Retinal pigment epithelial cell (primary cell): ENCODE measurements at regions not wholly inside any gene's neighbourhood (a gene's known extent, or its start where the extent isn't known, plus 50 kb on each side); places are given as distances from the start of the nearest gene placed in this dataset.
A peak's percentile ranks its signal among the peaks of the same experiment; 100 is the strongest.

Experiments
- DNase-seq: peaks from one replicate; pipeline ENCODE4 v3.0.0-alpha.2; 2010; ENCODE audit warnings: low read depth
- H3K4me3 ChIP-seq: 2 replicates; pipeline ENCODE4 v1.5.1; 2011; ENCODE audit warnings: mild to moderate bottlenecking, low read length, control low read depth, moderate library complexity
- CTCF ChIP-seq: conservative IDR thresholded peaks from 2 replicates; pipeline ENCODE4 v1.5.1; 2011; ENCODE audit warnings: low read depth, low read length, control low read depth, inconsistent platforms

DNA sequence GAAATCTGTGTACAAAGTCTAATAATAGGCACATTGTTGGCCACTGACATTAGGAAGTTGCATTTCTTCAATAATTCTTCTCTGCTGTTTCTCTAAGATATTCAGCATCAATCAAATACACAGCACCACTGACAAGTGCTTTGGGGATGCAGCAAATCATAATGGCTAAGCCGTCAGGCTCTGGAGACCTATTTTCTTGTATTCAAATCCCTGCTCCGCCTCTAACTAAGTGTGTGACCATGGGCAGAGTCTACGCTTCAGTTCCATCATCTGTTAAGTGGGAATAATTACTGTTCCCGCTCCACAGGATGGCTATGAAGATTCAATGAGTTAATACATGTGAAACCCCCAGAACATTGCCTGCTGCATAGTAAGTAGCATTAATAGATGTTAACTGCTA, 176.9 kb downstream of the ADGRL4 start:
- no peak overlapping the region for H3K4me3 ChIP-seq
- no peak for DNase-seq
- TF ChIP-seq CTCF = no peak

- DNase-seq = no peak
- H3K4me3 ChIP-seq = no peak overlapping the region
- TF ChIP-seq CTCF = no peak
Measured at GRCh38 chr1:78830321-78830720, 176.2 kb downstream of the ADGRL4 start.

GRCh38 chr1:78831731-78832360, 174.7 kb downstream of the ADGRL4 start:
- H3K4me3 ChIP-seq = no peak overlapping the region
- peak; percentile 79 for DNase-seq
- TF ChIP-seq CTCF = no peak

- no peak for TF ChIP-seq CTCF
- DNase-seq = peak; percentile 84
- no peak overlapping the region for H3K4me3 ChIP-seq
Measured at GRCh38 chr1:78833491-78833890, 173.0 kb downstream of the ADGRL4 start.

DNA sequence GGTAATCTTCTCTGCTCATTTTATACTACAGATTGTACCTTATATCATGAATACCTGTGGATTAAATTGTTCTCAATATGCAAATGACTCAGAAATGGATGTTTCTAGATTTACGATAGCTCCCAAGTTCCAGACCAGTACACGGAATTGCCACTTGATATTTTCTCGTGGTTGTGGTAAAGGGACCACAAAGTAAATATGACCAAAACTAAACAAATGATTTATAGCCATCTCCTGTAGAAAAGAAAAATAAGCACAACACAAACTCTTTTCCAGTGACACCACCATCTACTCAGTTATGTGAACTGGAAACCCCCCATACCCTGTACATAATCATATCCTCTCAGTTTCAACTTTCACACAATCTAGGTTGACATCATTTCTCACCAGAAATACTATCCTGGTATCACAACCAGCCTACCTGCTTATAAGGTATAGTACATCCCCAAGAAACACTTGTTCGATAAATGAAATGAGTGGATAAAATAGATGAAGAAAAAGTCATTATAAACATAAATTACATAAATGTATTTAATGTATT, 172.3 kb downstream of the ADGRL4 start:
- no peak overlapping the region for H3K4me3 ChIP-seq
- TF ChIP-seq CTCF = no peak
- DNase-seq = no peak

- TF ChIP-seq CTCF = no peak
- DNase-seq = no peak
- H3K4me3 ChIP-seq = no peak overlapping the region
Measured at GRCh38 chr1:78836726-78837125, 169.8 kb downstream of the ADGRL4 start.

GRCh38 chr1:78839704-78840277, 166.7 kb downstream of the ADGRL4 start:
- no peak for DNase-seq
- H3K4me3 ChIP-seq = no peak overlapping the region
- peak; percentile 58 for TF ChIP-seq CTCF
